HG02623 (cell line): ENCODE measurements at regions not wholly inside any gene's neighbourhood (a gene's known extent, or its start where the extent isn't known, plus 50 kb on each side); places are given as distances from the start of the nearest gene placed in this dataset.

Experiments
- ATAC-seq: cut with Tn5 transposase; IDR thresholded peaks from one replicate; pipeline ENCODE4 v1.9.1; 2021; ENCODE audit warnings: moderate library complexity; ENCODE audit not compliant: unreplicated experiment

DNA sequence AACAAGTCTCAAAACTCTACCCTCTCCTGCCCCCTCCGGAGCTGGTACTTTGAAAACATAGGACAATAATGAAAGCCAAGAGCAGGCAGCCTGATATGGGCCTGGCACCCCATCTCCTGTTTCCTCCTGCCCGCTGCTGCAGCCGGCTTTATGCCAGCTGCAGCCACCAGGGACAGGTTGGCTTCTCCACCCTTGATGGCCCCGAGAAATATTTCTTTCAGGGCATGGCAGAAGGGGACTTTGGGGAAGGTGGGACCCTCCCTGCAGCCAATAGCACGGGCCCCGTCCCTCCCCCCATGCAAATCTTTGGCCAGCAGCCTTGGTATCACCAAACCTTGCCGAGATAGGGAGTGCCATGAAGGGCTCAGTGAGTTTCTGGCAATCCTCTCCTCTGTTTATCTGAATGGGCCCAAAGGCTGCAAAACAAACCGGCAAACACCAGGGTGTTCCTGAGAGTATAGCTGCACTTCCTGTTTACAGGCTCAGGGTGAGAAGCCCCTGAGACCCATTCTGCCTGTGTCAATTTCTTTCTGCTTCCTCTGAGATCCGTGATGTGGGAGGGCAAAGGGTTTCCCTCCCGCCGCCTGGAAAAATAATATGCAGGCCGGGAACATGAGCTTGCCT is 73.4 kb upstream of the BOD1 start:
- ATAC-seq: no peak

DNA sequence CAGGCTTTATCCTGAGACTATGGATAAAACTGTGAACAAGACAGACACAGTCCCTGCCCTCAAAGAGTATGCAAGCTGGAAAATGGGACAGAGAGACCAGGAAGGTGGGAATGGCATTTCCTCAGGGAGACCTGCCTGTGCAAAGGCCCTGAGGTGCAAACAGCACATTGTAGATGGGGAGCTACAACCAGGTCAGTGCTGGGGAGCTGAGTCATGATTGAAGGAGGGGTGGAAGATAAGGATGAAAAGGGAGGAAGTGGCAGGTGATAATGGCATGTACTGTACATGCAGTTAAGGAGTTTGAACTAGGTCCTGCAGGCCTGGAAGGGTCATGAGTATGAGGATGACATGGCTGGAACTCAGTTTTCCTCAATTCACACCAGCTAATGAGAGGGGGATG is 75.5 kb upstream of the BOD1 start:
- ATAC-seq: no peak

GRCh38 chr5:173693670-173694069 is 77.2 kb upstream of the BOD1 start:
- no peak for ATAC-seq

DNA sequence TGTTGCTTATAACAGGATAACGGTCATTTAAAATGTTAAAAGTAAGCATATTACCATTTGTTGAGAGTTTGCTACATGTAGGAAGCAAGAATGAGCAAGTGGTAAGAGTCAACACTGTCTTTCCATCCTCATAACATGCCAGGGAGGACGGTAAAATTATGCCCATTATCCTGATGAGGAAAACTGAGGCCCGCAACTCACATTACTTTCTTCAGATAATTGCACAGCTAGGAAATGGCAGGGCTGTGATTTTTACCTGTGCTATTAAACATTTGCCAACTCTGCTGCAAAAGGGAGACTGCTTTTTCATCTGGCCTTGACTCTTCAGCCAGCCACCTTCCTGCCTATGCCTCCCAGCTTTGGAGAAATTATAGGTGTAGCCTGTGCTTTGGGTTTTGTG is 79.8 kb upstream of the BOD1 start:
- ATAC-seq: no peak

DNA sequence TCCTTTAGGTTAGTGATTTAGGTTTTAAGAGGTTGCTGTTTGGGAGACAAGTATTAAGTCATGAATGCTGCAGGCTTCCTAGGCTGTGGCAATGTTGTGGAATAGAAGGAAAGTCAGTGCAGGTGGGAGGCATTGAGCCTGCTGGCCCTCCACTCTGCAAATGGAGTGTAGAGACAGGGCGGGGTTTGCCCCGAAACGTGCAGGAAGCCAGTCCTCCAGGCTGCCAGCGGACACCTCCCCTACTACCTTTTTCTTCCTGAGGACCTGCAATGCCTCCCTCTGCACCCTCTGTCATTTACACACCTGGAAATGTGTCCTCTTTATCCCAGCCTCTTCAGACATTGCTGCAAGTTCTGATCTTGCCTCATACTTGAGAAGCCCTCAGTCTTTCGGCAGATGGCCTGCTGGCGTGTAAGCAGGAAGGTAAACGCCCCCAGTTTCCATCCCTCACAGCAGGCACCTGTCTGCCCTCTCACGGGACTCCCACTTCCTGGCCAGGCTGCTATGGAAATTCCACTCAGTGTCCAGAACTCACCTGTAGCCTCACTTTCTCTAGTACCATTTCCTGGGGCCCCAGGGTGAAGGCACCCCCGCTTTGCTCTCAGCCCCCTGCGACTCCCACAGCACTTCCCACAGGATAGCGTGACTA is 81.6 kb upstream of the BOD1 start:
- no peak for ATAC-seq

- ATAC-seq: no peak
These were observed 83.5 kb upstream of the BOD1 start for GRCh38 chr5:173699966-173700365.

GRCh38 chr5:173703466-173703865 is 87.0 kb upstream of the BOD1 start:
- no peak for ATAC-seq

DNA sequence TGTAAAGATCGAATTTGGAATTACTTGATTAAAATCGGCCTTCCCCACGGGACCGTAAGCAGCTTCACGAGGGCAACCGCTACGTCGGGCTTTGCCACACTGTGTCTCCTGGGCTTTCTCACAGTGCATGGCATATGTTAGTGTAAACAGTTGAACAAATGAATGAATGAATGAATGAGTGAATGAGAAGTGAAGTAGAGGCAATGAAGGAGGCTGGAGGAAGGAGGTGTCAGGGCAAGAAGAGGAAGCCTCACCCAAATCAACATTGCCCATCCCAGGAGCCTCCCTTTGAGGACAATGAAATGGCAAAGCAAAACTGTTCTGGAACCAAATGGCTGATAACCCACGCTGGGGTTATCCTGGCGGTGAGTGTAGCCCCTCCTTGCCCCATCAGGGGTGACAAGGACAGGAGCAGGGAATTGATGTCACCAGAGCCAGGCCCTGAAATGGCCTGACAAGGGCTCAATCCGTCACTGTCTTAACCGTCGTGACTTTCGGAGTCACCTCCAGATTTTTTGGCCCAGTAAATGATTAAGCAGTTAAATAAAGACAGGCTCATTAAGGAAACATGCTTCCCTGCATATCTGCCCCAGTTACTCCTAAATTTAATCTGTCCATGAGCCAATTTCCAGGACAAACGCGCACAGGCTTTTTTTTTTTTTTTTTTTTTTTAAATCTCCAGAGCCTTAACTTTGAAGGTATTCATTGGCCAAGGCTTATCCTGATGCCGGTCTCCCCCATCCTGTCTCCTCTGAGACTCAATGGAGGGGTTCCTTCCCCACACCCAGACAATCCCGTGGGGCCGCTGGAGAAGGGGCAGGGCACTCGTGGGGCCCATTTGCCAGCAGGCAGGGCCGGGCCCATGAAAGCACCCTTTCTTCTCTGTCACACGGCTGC is 88.4 kb upstream of the BOD1 start:
- no peak for ATAC-seq

DNA sequence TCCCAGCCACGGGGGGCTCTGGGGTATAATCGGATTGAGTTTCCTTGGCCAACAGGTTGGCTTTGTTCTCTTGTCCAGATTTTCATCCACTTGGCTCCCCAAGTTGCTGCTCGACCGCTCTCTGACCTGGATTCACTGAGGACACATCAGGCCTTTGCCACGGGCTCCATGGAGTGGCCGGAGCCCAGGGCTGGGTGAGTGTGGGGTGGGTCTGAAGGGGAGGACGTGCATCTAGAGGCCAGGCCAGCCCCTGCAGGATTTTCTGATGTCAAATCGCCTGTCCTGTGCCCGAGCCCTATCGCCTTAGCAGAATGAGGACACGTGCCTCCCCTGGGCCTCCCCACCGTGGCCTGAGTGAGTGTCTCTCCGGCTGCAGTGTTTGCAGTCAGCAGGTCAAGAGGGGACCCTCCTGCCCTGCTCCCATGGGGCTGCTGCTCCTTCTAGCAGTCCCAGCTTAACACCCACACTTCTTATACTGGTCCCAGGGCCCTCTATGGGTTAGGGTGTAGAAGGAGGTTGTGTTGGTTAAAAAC is 89.1 kb upstream of the BOD1 start:
- no peak for ATAC-seq

DNA sequence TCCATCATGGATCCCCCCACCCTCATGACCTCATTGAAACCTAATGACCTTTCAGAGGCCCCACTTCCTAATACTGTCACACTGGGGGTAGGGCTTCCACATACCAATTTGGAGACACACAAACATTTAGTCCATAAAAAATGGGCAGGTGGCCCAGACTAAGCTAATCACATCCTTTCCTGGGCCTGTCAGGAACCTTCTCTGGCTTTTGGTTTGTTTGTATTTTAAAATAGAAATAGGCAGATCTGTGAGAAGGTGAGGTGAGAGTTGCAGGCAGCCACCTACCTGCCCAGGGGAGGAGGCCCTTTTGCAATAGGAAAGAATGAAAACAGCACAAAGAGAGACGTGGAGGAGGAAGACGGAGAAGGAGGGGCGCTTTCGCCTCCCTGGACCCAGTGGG is 90.2 kb upstream of the BOD1 start:
- no peak for ATAC-seq

DNA sequence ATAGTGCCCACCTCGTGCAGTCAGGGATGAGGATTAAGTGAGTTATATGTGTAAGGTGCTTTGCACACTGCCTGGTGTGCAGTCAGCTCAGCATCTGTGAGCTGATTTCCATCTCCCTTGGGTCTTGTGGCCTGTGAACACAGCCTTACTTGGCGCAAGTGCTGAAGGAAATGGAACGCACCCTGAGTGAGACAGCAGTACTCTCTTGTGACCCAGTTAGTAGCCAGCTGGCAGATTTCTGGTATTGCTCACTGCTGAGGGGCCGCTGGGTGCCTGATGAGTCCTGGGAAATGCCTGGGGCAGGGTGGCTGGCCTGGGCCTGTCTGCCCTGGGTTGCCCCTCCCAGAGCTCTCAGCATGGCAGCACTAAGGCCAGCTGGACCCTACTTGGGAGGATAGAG is 90.9 kb upstream of the BOD1 start:
- ATAC-seq: peak; percentile 53

- no peak for ATAC-seq
These were observed 92.7 kb upstream of the BOD1 start for GRCh38 chr5:173709145-173709544.

- ATAC-seq: no peak
These were observed 93.3 kb upstream of the BOD1 start for GRCh38 chr5:173709761-173710160.

- no peak for ATAC-seq
These were observed 94.1 kb upstream of the BOD1 start for GRCh38 chr5:173710528-173710927.

GRCh38 chr5:173711466-173711865 is 95.0 kb upstream of the BOD1 start:
- no peak for ATAC-seq

DNA sequence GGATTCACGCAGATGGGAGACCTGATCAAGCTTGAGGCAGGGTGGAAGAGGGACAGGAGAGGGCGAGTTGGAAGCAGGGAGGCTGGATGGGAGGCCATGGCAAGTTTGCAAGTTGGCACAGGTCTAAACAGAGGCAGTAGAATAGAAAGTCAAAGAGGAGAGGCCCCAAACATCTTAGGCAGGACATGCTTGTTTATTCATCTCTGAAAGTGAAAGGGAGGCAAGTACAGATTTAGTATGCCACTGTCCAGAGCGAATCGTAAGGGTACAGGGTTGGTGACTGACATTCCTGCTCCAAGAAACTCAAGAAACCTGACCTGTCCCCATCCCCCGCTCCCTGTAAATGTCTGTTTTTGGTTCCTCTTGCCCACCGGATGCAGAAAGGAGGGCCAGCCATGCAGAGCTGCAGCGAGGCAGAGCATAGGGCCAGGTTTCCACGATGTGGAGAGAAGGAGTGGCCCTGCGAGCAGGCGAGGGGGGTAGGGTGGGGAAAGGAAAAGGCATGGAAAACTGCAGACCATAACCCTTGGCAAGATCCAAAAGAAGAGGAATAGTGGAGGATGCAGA is 96.2 kb upstream of the BOD1 start:
- ATAC-seq: no peak

- ATAC-seq: no peak
These were observed 98.3 kb upstream of the BOD1 start for GRCh38 chr5:173714551-173715428.

DNA sequence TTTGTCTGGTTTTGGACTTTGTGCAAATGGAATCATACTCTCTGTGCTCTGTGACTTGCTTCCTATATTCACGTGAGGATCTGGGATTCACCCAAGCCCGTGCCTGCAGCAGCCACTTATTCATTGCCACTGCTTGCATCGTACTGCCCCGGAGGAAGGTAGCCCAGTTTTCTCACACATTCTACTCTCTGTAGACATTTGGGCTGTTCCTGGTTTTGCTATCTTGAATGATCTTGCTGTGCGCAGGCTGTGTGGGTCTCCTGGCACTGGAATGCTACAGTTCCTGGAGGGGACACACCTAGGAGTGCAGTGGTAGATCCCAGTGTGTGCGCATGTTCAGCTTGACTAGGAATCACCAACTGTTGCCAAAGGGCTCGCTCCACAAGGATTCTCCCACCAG is 99.2 kb upstream of the BOD1 start:
- ATAC-seq: no peak

GRCh38 chr5:173716058-173716682 is 99.7 kb upstream of the BOD1 start:
- no peak for ATAC-seq

GRCh38 chr5:173717959-173718358 is 101.5 kb upstream of the BOD1 start:
- ATAC-seq: no peak
